GM23248 (cell line): ENCODE measurements at regions not wholly inside any gene's neighbourhood (a gene's known extent, or its start where the extent isn't known, plus 50 kb on each side); places are given as distances from the start of the nearest gene placed in this dataset.

Experiments used
- DNase-seq: peaks from one replicate; pipeline ENCODE4 v3.0.0-alpha.2; 2015
- H2AFZ ChIP-seq: fragments of 200-600 bp; sonication (generic); 2 replicates; pipeline ENCODE4 v1.6.1; 2016; ENCODE audit warnings: antibody characterized with exemption
- H3F3A ChIP-seq: fragments of 200-600 bp; sonication (generic); 2 replicates; pipeline ENCODE4 v1.6.1; 2016; ENCODE audit warnings: mild to moderate bottlenecking, antibody characterized with exemption, mixed run types; ENCODE audit not compliant: insufficient read depth
- H3K27ac ChIP-seq: fragments of 200-600 bp; sonication (generic); 2 replicates; pipeline ENCODE4 v1.5.1; 2016; ENCODE audit warnings: mild to moderate bottlenecking
- H3K27me3 ChIP-seq: fragments of 200-600 bp; sonication (generic); replicated peaks from 2 replicates; pipeline ENCODE4 v1.6.1; 2016; ENCODE audit warnings: mild to moderate bottlenecking; ENCODE audit not compliant: insufficient read depth
- H3K36me3 ChIP-seq: fragments of 200-600 bp; sonication (generic); 2 replicates; pipeline ENCODE4 v1.6.1; 2016; ENCODE audit warnings: low read depth, mild to moderate bottlenecking
- H3K4me1 ChIP-seq: fragments of 200-600 bp; sonication (generic); 2 replicates; pipeline ENCODE4 v1.6.1; 2016; ENCODE audit warnings: mild to moderate bottlenecking; ENCODE audit not compliant: insufficient read depth
- H3K4me2 ChIP-seq: fragments of 200-600 bp; sonication (generic); one replicate; pipeline ENCODE4 v1.6.1; 2016; ENCODE audit warnings: mild to moderate bottlenecking; ENCODE audit not compliant: unreplicated experiment
- H3K4me3 ChIP-seq: fragments of 200-600 bp; sonication (generic); 2 replicates; pipeline ENCODE4 v1.5.1; 2016; ENCODE audit warnings: mild to moderate bottlenecking
- H3K79me2 ChIP-seq: fragments of 200-600 bp; sonication (generic); 2 replicates; pipeline ENCODE4 v1.6.1; 2016; ENCODE audit warnings: mild to moderate bottlenecking; ENCODE audit not compliant: insufficient read depth
- H3K9ac ChIP-seq: fragments of 200-600 bp; sonication (generic); 2 replicates; pipeline ENCODE4 v1.6.1; 2016; ENCODE audit warnings: mild to moderate bottlenecking
- H3K9me2 ChIP-seq: fragments of 200-600 bp; sonication (generic); 2 replicates; pipeline ENCODE4 v1.6.1; 2016; ENCODE audit warnings: mixed run types, mild to moderate bottlenecking, moderate library complexity; ENCODE audit not compliant: insufficient read depth
- H3K9me3 ChIP-seq: fragments of 200-600 bp; sonication (generic); one replicate; pipeline ENCODE4 v1.6.1; 2017; ENCODE audit warnings: low read depth
- H4K20me1 ChIP-seq: fragments of 200-600 bp; sonication (generic); 2 replicates; pipeline ENCODE4 v1.6.0; 2016; ENCODE audit not compliant: insufficient read depth
- EZH2 ChIP-seq: fragments of 200-600 bp; sonication (generic); IDR thresholded peaks from 2 replicates; pipeline ENCODE4 v1.6.1; 2018; ENCODE audit warnings: antibody characterized with exemption, mild to moderate bottlenecking; ENCODE audit not compliant: insufficient read depth, poor library complexity, severe bottlenecking
- EZH2phosphoT487 ChIP-seq: fragments of 200-600 bp; sonication (generic); IDR thresholded peaks from 2 replicates; pipeline ENCODE4 v1.6.1; 2018; ENCODE audit warnings: antibody characterized with exemption, moderate library complexity, mild to moderate bottlenecking, low read depth; ENCODE audit not compliant: insufficient read depth
- WGBS, 2 experiments: methylation state at CpG; one replicate each; pipeline ENCODE4 v1.1.6; 2015 to 2017; ENCODE audit warnings: low lambda C conversion rate in 2 of 2, low coverage in 1 of 2; ENCODE audit errors: missing lambda C conversion rate in 2 of 2; 5-methylcytosine and 5-hydroxymethylcytosine counted together
- in situ Hi-C: fragments of 300-500 bp; cut with MboI; formaldehyde crosslinking; loops from 2 replicates; pipeline ENCODE4 v1.15.0; 2020

GRCh38 chr9:16030528-16031185, 477.8 kb downstream of the CCDC171 start:
- H3K79me2 ChIP-seq: no peaks in the 10 kb centered on the region
- peak overlapping the region; percentile 25 for H3K4me2 ChIP-seq
- peak overlapping the region; percentile 65 for H3K27ac ChIP-seq
- no peaks in the 10 kb centered on the region for H3K27me3 ChIP-seq
- peak; percentile 73; the same call in 1 of the 2 replicates for TF ChIP-seq EZH2phosphoT487
- no peak for TF ChIP-seq EZH2
- H3K36me3 ChIP-seq: no peaks in the 10 kb centered on the region
- H3K4me1 ChIP-seq: peaks cover 59% of the 10 kb centered on the region
- DNase-seq: peak; percentile 94
- no peak overlapping the region for H3K9ac ChIP-seq
- in situ Hi-C loops: no loop called here
- no peak overlapping the region for H2AFZ ChIP-seq
- no peaks in the 10 kb centered on the region for H3K9me3 ChIP-seq
- H3F3A ChIP-seq: peaks cover 36% of the 10 kb centered on the region
- 24% methylated on average over 8 of the region's 8 CpGs for WGBS, 2 experiments
- no peaks in the 10 kb centered on the region for H3K9me2 ChIP-seq
- H4K20me1 ChIP-seq: no peaks in the 10 kb centered on the region
- peak overlapping the region; percentile 23 for H3K4me3 ChIP-seq

GRCh38 chr9:16031486-16031885, 478.6 kb downstream of the CCDC171 start:
- in situ Hi-C loops: no loop called here
- Histone ChIP-seq H3F3A (peaks cover 36% of the 10 kb centered on the region), H3K36me3 (no peaks in the 10 kb centered on the region), H3K9me3 (no peaks in the 10 kb centered on the region), H3K4me2 (peak overlapping the region; percentile 25), H3K27ac (no peak overlapping the region), H4K20me1 (no peaks in the 10 kb centered on the region), H3K79me2 (no peaks in the 10 kb centered on the region), H3K4me3 (no peak overlapping the region), H3K27me3 (no peaks in the 10 kb centered on the region), H3K9me2 (no peaks in the 10 kb centered on the region), H2AFZ (no peak overlapping the region), H3K4me1 (peaks cover 57% of the 10 kb centered on the region), H3K9ac (no peak overlapping the region)
- no peak for DNase-seq
- whole genome bisulfite sequencing, 2 experiments: 58 to 59% methylated on average over 2 of the region's 2 CpGs
- no peak for TF ChIP-seq EZH2phosphoT487
- TF ChIP-seq EZH2: no peak

GRCh38 chr9:16031971-16032370, 479.1 kb downstream of the CCDC171 start:
- in situ Hi-C loops: no loop called here
- TF ChIP-seq EZH2phosphoT487 (no peak), EZH2 (no peak)
- no peak overlapping the region for H3K4me2 ChIP-seq
- H2AFZ ChIP-seq: no peak overlapping the region
- DNase-seq: peak; percentile 41
- peaks cover 36% of the 10 kb centered on the region for H3F3A ChIP-seq
- no peaks in the 10 kb centered on the region for H3K9me3 ChIP-seq
- WGBS, 2 experiments: 71 to 74% methylated on average over 6 of the region's 6 CpGs
- no peaks in the 10 kb centered on the region for H4K20me1 ChIP-seq
- no peak overlapping the region for H3K27ac ChIP-seq
- no peaks in the 10 kb centered on the region for H3K27me3 ChIP-seq
- peaks cover 53% of the 10 kb centered on the region for H3K4me1 ChIP-seq
- H3K9ac ChIP-seq: no peak overlapping the region
- H3K9me2 ChIP-seq: no peaks in the 10 kb centered on the region
- no peaks in the 10 kb centered on the region for H3K79me2 ChIP-seq
- no peaks in the 10 kb centered on the region for H3K36me3 ChIP-seq
- no peak overlapping the region for H3K4me3 ChIP-seq

DNA sequence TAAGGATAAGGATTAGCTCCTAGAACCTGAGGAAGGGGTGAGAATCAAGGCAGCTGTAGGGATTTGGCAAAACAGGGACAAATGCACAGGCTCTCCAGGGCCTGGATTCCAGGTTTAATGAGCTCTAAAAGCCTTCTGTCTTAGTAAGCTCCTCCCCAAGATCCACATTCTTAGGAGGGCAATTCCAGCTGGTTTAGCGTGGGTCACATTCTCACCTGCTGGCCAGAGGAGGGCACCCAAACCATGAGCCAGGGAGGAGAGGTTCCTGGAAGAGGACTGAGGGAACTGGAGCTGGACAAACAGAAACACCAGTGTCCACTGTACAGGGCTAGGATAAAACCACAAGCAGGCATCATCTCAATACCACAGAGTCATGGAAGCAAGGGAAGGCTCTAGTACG, 480.0 kb downstream of the CCDC171 start:
- H4K20me1 ChIP-seq: no peaks in the 10 kb centered on the region
- no peak overlapping the region for H3K4me3 ChIP-seq
- H3K9me3 ChIP-seq: no peaks in the 10 kb centered on the region
- H2AFZ ChIP-seq: no peak overlapping the region
- no peaks in the 10 kb centered on the region for H3K36me3 ChIP-seq
- in situ Hi-C loops: no loop called here
- H3K4me1 ChIP-seq: peaks cover 49% of the 10 kb centered on the region
- TF ChIP-seq EZH2phosphoT487 (no peak), EZH2 (no peak)
- H3K9ac ChIP-seq: no peak overlapping the region
- no peak overlapping the region for H3K4me2 ChIP-seq
- WGBS, 2 experiments: 94 to 96% methylated on average over 2 of the region's 2 CpGs
- H3K27ac ChIP-seq: no peak overlapping the region
- DNase-seq: peak; percentile 47
- no peaks in the 10 kb centered on the region for H3K27me3 ChIP-seq
- H3K9me2 ChIP-seq: no peaks in the 10 kb centered on the region
- no peaks in the 10 kb centered on the region for H3K79me2 ChIP-seq
- peaks cover 34% of the 10 kb centered on the region for H3F3A ChIP-seq

GRCh38 chr9:16033253-16033652, 480.4 kb downstream of the CCDC171 start:
- H3K27ac ChIP-seq: no peak overlapping the region
- H3K4me2 ChIP-seq: no peak overlapping the region
- no peaks in the 10 kb centered on the region for H3K79me2 ChIP-seq
- H3F3A ChIP-seq: peaks cover 30% of the 10 kb centered on the region
- no peak overlapping the region for H2AFZ ChIP-seq
- H3K27me3 ChIP-seq: no peaks in the 10 kb centered on the region
- H3K36me3 ChIP-seq: no peaks in the 10 kb centered on the region
- H3K9me3 ChIP-seq: no peaks in the 10 kb centered on the region
- WGBS, 2 experiments: 98 to 99% methylated on average over 14 of the region's 14 CpGs
- peaks cover 45% of the 10 kb centered on the region for H3K4me1 ChIP-seq
- DNase-seq: no peak
- no peak overlapping the region for H3K4me3 ChIP-seq
- no peaks in the 10 kb centered on the region for H3K9me2 ChIP-seq
- H3K9ac ChIP-seq: no peak overlapping the region
- in situ Hi-C loops: no loop called here
- TF ChIP-seq EZH2phosphoT487: no peak
- TF ChIP-seq EZH2: no peak
- H4K20me1 ChIP-seq: no peaks in the 10 kb centered on the region
